Panc1 (cell line): ENCODE measurements at regions not wholly inside any gene's neighbourhood (a gene's known extent, or its start where the extent isn't known, plus 50 kb on each side); places are given as distances from the start of the nearest gene placed in this dataset.

Experiments
- ATAC-seq: fragments of 200-7000 bp; cut with Tn5 transposase; 2 replicates; pipeline ENCODE4 v1.9.1; 2020; ENCODE audit warnings: mild to moderate bottlenecking, moderate library complexity
- BruUV-seq: library from RNA; stranded (reverse); fragments of 400-500 nt; replicated peaks from 2 replicates; lab custom pipeline; 2021; lab: Mats Ljungman, UMichigan
- CTCF ChIA-PET: fragments of 300-600 bp; sonication (Branson Sonifier 250); formaldehyde crosslinking; loops from one replicate; lab custom pipeline; 2022; ENCODE audit warnings: antibody characterized with exemption; lab: Charles Lee
- POLR2A ChIA-PET: fragments of 300-600 bp; sonication (Branson Sonifier 250); formaldehyde crosslinking; loops from one replicate; lab custom pipeline; 2022; ENCODE audit warnings: antibody characterized with exemption; lab: Charles Lee
- DNase-seq: peaks from one replicate; pipeline ENCODE4 v3.0.0-alpha.2; 2010; ENCODE audit warnings: low read depth, low spot score
- H3K27ac ChIP-seq: 2 replicates; pipeline ENCODE4 v1.5.1; 2011; ENCODE audit warnings: mild to moderate bottlenecking, low read length, inconsistent platforms
- H3K27me3 ChIP-seq: fragments of 200-500 bp; sonication (Bioruptor generic); 2 replicates; pipeline ENCODE4 v1.6.0; 2014; ENCODE audit warnings: low read length, inconsistent platforms; ENCODE audit not compliant: control insufficient read depth, insufficient read depth
- H3K36me3 ChIP-seq: fragments of 200-500 bp; sonication (Bioruptor generic); 2 replicates; pipeline ENCODE4 v1.5.1; 2014; ENCODE audit warnings: inconsistent platforms, mild to moderate bottlenecking, low read length, moderate library complexity; ENCODE audit not compliant: control insufficient read depth, insufficient read depth
- H3K4me1 ChIP-seq: 2 replicates; pipeline ENCODE4 v1.5.1; 2011; ENCODE audit warnings: inconsistent platforms, mild to moderate bottlenecking, low read length, moderate library complexity; ENCODE audit not compliant: control insufficient read depth, insufficient read depth
- H3K4me3 ChIP-seq, 2 experiments: 2 replicates each; pipeline ENCODE4 v1.5.1; 2011 to 2012; ENCODE audit warnings: low read depth in 2 of 2, low read length in 2 of 2, mild to moderate bottlenecking in 2 of 2, inconsistent platforms in 1 of 2, moderate library complexity in 1 of 2
- H3K9me3 ChIP-seq: fragments of 200-500 bp; sonication (Bioruptor generic); 2 replicates; pipeline ENCODE4 v1.5.1; 2014; ENCODE audit warnings: low read depth, mild to moderate bottlenecking, inconsistent platforms, low read length, moderate library complexity; ENCODE audit not compliant: control insufficient read depth, insufficient read depth
- CTCF ChIP-seq: fragments of 450-650 bp; IDR thresholded peaks from 2 replicates; pipeline ENCODE4 v1.5.1; 2017; ENCODE audit warnings: mild to moderate bottlenecking
- POLR2AphosphoS5 ChIP-seq: IDR thresholded peaks from 2 replicates; pipeline ENCODE4 v1.6.1; 2012; ENCODE audit warnings: mild to moderate bottlenecking, low read depth, low read length, moderate library complexity
- REST ChIP-seq, 2 experiments: IDR thresholded peaks; 2 replicates each; pipeline ENCODE4 v1.6.1; 2011 to 2012; ENCODE audit warnings: low read depth in 2 of 2, control low read depth in 1 of 2, low read length in 1 of 2, mild to moderate bottlenecking in 1 of 2, moderate library complexity in 1 of 2; ENCODE audit not compliant: insufficient read depth in 1 of 2
- SIN3A ChIP-seq: IDR thresholded peaks from 2 replicates; pipeline ENCODE4 v1.6.1; 2012; ENCODE audit warnings: low read depth, mild to moderate bottlenecking, low read length, moderate library complexity, borderline replicate concordance; ENCODE audit not compliant: insufficient read depth
- TCF7L2 ChIP-seq: IDR thresholded peaks from 2 replicates; pipeline ENCODE4 v1.6.1; 2011; ENCODE audit warnings: mild to moderate bottlenecking, low read depth, low read length, inconsistent platforms
- in situ Hi-C: cut with HindIII; loops from 2 replicates; pipeline ENCODE4 v1.10.0; 2016; ENCODE audit warnings: low sequenced_read_pairs, low pct_unique_long_range_greater_than_20kb
- intact Hi-C: fragments of 100-400 bp; cut with micrococcal nuclease; formaldehyde crosslinking; loops from one replicate; pipeline ENCODE4 v1.10.0; 2022; ENCODE audit not compliant: unreplicated experiment

- Histone ChIP-seq H3K27ac (no peak overlapping the region), H3K36me3 (no peaks in the 10 kb centered on the region), H3K4me3 (no peak overlapping the region), H3K9me3 (no peaks in the 10 kb centered on the region), H3K27me3 (no peaks in the 10 kb centered on the region), H3K4me1 (no peaks in the 10 kb centered on the region)
- no peak for DNase-seq
- BruUV-seq: no TSS peak
- TF ChIP-seq TCF7L2: no peak
- intact Hi-C loops (no loop called here), in situ Hi-C loops (no loop called here)
- ATAC-seq: no peak
- ChIA-PET POLR2A (no interaction called here), CTCF (no interaction called here)
Observed at GRCh38 chrX:40513012-40513411, 67.8 kb upstream of the ATP6AP2 start.

- BruUV-seq: no TSS peak
- Histone ChIP-seq H3K27ac (no peak overlapping the region), H3K4me3 (no peak overlapping the region), H3K4me1 (no peaks in the 10 kb centered on the region), H3K27me3 (no peaks in the 10 kb centered on the region), H3K9me3 (no peaks in the 10 kb centered on the region), H3K36me3 (no peaks in the 10 kb centered on the region)
- in situ Hi-C loops: no loop called here
- intact Hi-C loops: no loop called here
- no peak for TF ChIP-seq CTCF
- no peak for TF ChIP-seq TCF7L2
- no peak for ATAC-seq
- ChIA-PET POLR2A (no interaction called here), CTCF (no interaction called here)
- no peak for DNase-seq
Observed at GRCh38 chrX:40511258-40511657, 69.5 kb upstream of the ATP6AP2 start.

- CTCF ChIA-PET: no interaction called here
- H3K27me3 ChIP-seq: no peaks in the 10 kb centered on the region
- intact Hi-C loops (no loop called here), in situ Hi-C loops (no loop called here)
- TF ChIP-seq SIN3A (no peak), POLR2AphosphoS5 (no peak), REST (IDR thresholded peaks at IDR 0.05; ENCODE audit: insufficient read depth in 1 of 2, low read depth in 2 of 2, low read length in 1 of 2) (no peak), CTCF (no peak), TCF7L2 (no peak)
- no peaks in the 10 kb centered on the region for H3K4me1 ChIP-seq
- POLR2A ChIA-PET: no interaction called here
- H3K9me3 ChIP-seq: no peaks in the 10 kb centered on the region
- DNase-seq (no peak), ATAC-seq (no peak)
- no peaks in the 10 kb centered on the region for H3K36me3 ChIP-seq
- H3K27ac ChIP-seq: no peak overlapping the region
- no TSS peak for BruUV-seq
- no peak overlapping the region for H3K4me3 ChIP-seq
Observed at GRCh38 chrX:40508560-40508959, 72.2 kb upstream of the ATP6AP2 start.
